GM19463 (cell line): ENCODE measurements at regions not wholly inside any gene's neighbourhood (a gene's known extent, or its start where the extent isn't known, plus 50 kb on each side); places are given as distances from the start of the nearest gene placed in this dataset.

Experiments
- ATAC-seq: cut with Tn5 transposase; IDR thresholded peaks from one replicate; pipeline ENCODE4 v1.9.1; 2021; ENCODE audit warnings: mild to moderate bottlenecking, moderate library complexity; ENCODE audit not compliant: unreplicated experiment

GRCh38 chr11:71080239-71081097 is 171.9 kb downstream of the SHANK2 start:
- ATAC-seq = no peak

- no peak for ATAC-seq
These were observed 172.6 kb downstream of the SHANK2 start for GRCh38 chr11:71079795-71080194.

- ATAC-seq = no peak
These were observed 173.9 kb downstream of the SHANK2 start for GRCh38 chr11:71078482-71078881.

- no peak for ATAC-seq
These were observed 175.7 kb downstream of the SHANK2 start for GRCh38 chr11:71076525-71077304.

GRCh38 chr11:71075871-71076420 is 176.4 kb downstream of the SHANK2 start:
- no peak for ATAC-seq

- no peak for ATAC-seq
These were observed 177.2 kb downstream of the SHANK2 start for GRCh38 chr11:71075116-71075720.

- no peak for ATAC-seq
These were observed 180.5 kb downstream of the SHANK2 start for GRCh38 chr11:71071736-71072509.

GRCh38 chr11:71070490-71071453 is 181.6 kb downstream of the SHANK2 start:
- no peak for ATAC-seq

GRCh38 chr11:71068963-71069362 is 183.4 kb downstream of the SHANK2 start:
- ATAC-seq = no peak

- ATAC-seq = no peak
These were observed 184.6 kb downstream of the SHANK2 start for GRCh38 chr11:71067753-71068152.

GRCh38 chr11:71066311-71066710 is 186.1 kb downstream of the SHANK2 start:
- no peak for ATAC-seq

- no peak for ATAC-seq
These were observed 186.5 kb downstream of the SHANK2 start for GRCh38 chr11:71065841-71066240.

- no peak for ATAC-seq
These were observed 187.5 kb downstream of the SHANK2 start for GRCh38 chr11:71064702-71065515.

- ATAC-seq = no peak
These were observed 188.2 kb downstream of the SHANK2 start for GRCh38 chr11:71064183-71064582.

- no peak for ATAC-seq
These were observed 189.2 kb downstream of the SHANK2 start for GRCh38 chr11:71063129-71063528.

GRCh38 chr11:71062199-71062598 is 190.2 kb downstream of the SHANK2 start:
- ATAC-seq = no peak

GRCh38 chr11:71060391-71060791 is 192.0 kb downstream of the SHANK2 start:
- no peak for ATAC-seq

- ATAC-seq = no peak
These were observed 192.7 kb downstream of the SHANK2 start for GRCh38 chr11:71059662-71060061.

- no peak for ATAC-seq
These were observed 196.5 kb downstream of the SHANK2 start for GRCh38 chr11:71055925-71056324.
